GM12872 (cell line): ENCODE measurements at regions not wholly inside any gene's neighbourhood (a gene's known extent, or its start where the extent isn't known, plus 50 kb on each side); places are given as distances from the start of the nearest gene placed in this dataset.

Experiments
- TF ChIP-seq, protein P1 (sequence below): IDR thresholded peaks from 3 replicates; pipeline ENCODE4 v1.5.1; 2011; ENCODE audit warnings: low read depth, mild to moderate bottlenecking, low read length, moderate library complexity; ENCODE audit not compliant: insufficient read depth

DNA sequence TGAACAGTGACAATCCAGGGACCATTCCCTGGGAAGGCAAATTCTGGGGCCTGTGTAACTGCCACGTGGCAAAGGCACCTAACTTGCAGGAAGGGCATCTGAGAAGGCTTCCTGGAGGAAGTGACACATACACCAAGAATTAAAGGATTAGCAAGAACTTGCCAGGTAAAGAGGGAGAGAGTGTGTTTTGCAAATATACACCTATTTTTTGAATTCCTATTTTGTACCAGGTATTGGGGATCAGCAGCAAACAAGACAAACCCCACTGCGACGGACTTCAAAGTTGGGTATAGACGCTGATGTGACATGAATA, 206.5 kb upstream of the ZMIZ1 start:
- TF ChIP-seq, protein P1, sequence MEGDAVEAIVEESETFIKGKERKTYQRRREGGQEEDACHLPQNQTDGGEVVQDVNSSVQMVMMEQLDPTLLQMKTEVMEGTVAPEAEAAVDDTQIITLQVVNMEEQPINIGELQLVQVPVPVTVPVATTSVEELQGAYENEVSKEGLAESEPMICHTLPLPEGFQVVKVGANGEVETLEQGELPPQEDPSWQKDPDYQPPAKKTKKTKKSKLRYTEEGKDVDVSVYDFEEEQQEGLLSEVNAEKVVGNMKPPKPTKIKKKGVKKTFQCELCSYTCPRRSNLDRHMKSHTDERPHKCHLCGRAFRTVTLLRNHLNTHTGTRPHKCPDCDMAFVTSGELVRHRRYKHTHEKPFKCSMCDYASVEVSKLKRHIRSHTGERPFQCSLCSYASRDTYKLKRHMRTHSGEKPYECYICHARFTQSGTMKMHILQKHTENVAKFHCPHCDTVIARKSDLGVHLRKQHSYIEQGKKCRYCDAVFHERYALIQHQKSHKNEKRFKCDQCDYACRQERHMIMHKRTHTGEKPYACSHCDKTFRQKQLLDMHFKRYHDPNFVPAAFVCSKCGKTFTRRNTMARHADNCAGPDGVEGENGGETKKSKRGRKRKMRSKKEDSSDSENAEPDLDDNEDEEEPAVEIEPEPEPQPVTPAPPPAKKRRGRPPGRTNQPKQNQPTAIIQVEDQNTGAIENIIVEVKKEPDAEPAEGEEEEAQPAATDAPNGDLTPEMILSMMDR, result no peak

- TF ChIP-seq, protein P1, result no peak
These were observed 205.4 kb upstream of the ZMIZ1 start for GRCh38 chr10:78863140-78863905.

- TF ChIP-seq, protein P1, result no peak
These were observed 204.9 kb upstream of the ZMIZ1 start for GRCh38 chr10:78863906-78864239.

GRCh38 chr10:78864761-78865537, 203.8 kb upstream of the ZMIZ1 start:
- TF ChIP-seq, protein P1, result no peak

DNA sequence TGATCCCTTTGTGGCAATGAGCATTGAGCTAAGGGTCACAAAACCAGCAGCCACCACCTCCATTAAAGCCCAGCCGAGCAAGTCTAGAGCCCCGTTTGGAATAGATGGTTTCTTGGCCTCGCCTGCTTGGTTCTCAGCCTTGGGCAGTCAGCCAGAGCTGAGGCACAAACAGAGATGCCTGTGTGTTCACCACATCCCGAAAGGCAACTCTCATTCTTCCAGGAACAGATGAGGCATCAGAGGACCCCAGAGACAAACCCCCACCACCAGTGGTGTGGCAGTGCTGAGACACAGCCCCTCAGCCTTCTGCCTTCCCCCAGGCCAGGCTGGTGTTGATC, 203.3 kb upstream of the ZMIZ1 start:
- TF ChIP-seq, protein P1, result no peak

DNA sequence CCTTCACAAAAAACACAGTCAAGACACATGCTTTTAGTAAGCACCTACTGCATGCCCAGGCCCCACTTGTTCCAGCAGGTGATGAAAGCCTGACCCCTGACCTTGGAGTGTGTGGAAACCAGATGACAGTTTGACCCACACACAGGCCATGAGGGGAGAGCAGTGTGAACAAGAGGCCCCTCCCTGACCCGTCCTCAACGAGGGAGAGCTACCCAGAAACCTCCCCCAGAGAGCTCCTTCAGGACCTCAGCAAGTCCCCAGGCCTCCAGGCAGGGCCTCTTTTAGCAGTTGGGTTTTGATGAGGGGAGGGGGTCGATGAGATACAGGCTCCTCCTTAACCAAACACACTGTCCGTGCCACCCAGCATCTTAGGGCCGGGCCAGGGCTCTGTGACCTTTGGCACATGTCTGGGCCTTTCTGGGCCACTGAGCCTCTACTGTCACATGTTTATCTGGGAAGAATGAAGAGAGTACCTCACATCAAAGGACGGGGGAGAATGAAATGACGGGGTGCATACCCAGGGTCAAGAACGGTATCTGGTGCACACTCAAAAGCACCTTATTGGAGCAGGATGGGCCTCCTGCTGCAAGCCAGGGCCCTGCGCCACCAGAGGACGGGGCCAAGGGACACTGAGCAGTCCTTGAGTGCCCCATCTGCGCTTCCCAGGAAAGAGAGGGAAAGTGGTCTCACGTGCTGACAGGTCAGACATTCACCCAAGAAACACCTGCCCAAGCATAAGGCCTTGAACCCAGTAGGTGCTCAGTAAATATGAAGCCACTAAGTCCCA, 202.6 kb upstream of the ZMIZ1 start:
- TF ChIP-seq, protein P1, result no peak
